Stomach (tissue), 8 donors: ENCODE measurements at regions not wholly inside any gene's neighbourhood (a gene's known extent, or its start where the extent isn't known, plus 50 kb on each side); places are given as distances from the start of the nearest gene placed in this dataset.
"Not testable (repeated sequence)": the region's sequence is repeated elsewhere in the genome, so short reads cannot be mapped to it uniquely, and the experiment has no call there.

Source experiments
- DNase-seq, 2 donors: peaks; one replicate each; pipeline versions ENCODE4 v3.0.0 to v3.0.0-alpha.2; 2013 to 2019
- H3K27ac ChIP-seq, 5 donors: fragments of 200-600 bp in 4 of 5; sonication (generic) in 4 of 5; one replicate each; pipeline ENCODE4 v1.5.1; 2013 to 2019; ENCODE audit warnings: mild to moderate bottlenecking in 1 of 5, moderate library complexity in 1 of 5
- H3K27me3 ChIP-seq, 3 donors: fragments of 200-600 bp; sonication (generic); one replicate each; pipeline ENCODE4 v1.5.1; 2017 to 2019; ENCODE audit warnings: mixed run types in 1 of 3
- H3K36me3 ChIP-seq, 4 donors: fragments of 200-600 bp; sonication (generic); 1 replicate in 3 of 4; 2 replicates in 1 of 4; pipeline ENCODE4 v1.5.1; 2016 to 2019
- H3K4me1 ChIP-seq, 4 donors: fragments of 200-600 bp; sonication (generic); one replicate each; pipeline ENCODE4 v1.5.1; 2016 to 2019
- H3K4me3 ChIP-seq, 4 donors: fragments of 200-600 bp; sonication (generic) in 3 of 4; one replicate each; pipeline ENCODE4 v1.5.1; 2016 to 2019; ENCODE audit warnings: mild to moderate bottlenecking in 1 of 4
- H3K9me3 ChIP-seq, 4 donors: fragments of 200-600 bp; sonication (generic); one replicate each; pipeline ENCODE4 v1.5.1; 2016 to 2019
- CTCF ChIP-seq, 7 experiments: fragments of 450-650 bp in 4 of 7; fragments of 200-600 bp in 3 of 7; sonication (generic) in 3 of 7; IDR thresholded peaks; one replicate each; pipeline ENCODE4 v1.5.1; 2016 to 2019; ENCODE audit warnings: antibody characterized with exemption in 7 of 7, control low read depth in 2 of 7, mild to moderate bottlenecking in 1 of 7
- EP300 ChIP-seq: sonication (generic); formaldehyde crosslinking; IDR thresholded peaks from one replicate; pipeline ENCODE4 v1.6.1; 2017; ENCODE audit warnings: antibody characterized with exemption
- POLR2A ChIP-seq, 4 donors: fragments of 450-650 bp; IDR thresholded peaks; one replicate each; pipeline ENCODE4 v1.6.1; 2016; ENCODE audit warnings: antibody characterized with exemption in 4 of 4, control low read depth in 2 of 4, mild to moderate bottlenecking in 1 of 4, moderate library complexity in 1 of 4
- POLR2AphosphoS5 ChIP-seq, 3 donors: sonication (generic); formaldehyde crosslinking; IDR thresholded peaks; one replicate each; pipeline ENCODE4 v1.6.1; 2016; ENCODE audit warnings: antibody characterized with exemption in 3 of 3
- WGBS, 5 donors: extraction: QIAGEN DNeasy Blood & Tissue Kit in 3 of 5; methylation state at CpG; one replicate each; pipeline versions ENCODE4 v1.1.5 to v1.1.7; 2013 to 2018; 5-methylcytosine and 5-hydroxymethylcytosine counted together
- intact Hi-C: fragments of 100-400 bp; cut with DNase I; formaldehyde crosslinking; loops from one replicate; pipeline ENCODE4 v1.15.1; 2023; ENCODE audit warnings: low total_unique reads
- donor health status: healthy with polysubstance abuse.
- donor health status: Bipolar disorder and iron deficiency.
- donor health status: healthy.

DNA sequence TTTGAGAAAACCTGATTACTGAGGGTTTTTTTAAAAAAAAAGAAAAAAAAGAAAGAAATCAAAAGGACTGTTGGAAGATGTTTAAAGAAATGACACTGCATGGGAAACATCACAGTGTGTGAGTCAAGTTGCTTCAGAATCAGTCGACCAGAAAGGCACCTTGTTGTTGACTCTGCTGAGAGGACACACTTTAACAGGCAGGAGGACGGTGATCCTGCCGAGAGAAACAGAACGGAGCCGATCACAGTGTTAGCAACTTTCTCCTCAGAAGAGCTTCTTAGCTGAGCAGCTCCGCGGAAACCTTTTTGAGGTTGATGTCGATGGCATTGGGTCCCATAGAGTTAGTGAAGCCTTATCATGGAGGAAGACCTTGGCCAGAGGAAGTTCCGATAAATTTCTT is 538.7 kb downstream of the RBFOX1 start:
- H3K9me3 ChIP-seq: no peaks in the 10 kb centered on the region
- no peaks in the 10 kb centered on the region for H3K4me1 ChIP-seq
- no peak for DNase-seq
- H3K36me3 ChIP-seq: no peaks in the 10 kb centered on the region
- H3K27me3 ChIP-seq: no peaks in the 10 kb centered on the region
- H3K4me3 ChIP-seq: no peak overlapping the region
- intact Hi-C loops: no loop called here
- no peak overlapping the region for H3K27ac ChIP-seq
- WGBS, 5 donors: 61 to 73% (median 69%) methylated on average over 9 of the region's 9 CpGs
- TF ChIP-seq CTCF (IDR thresholded peaks at IDR 0.05) (no peak), EP300 (no peak), POLR2AphosphoS5 (IDR thresholded peaks at IDR 0.05) (no peak), POLR2A (IDR thresholded peaks at IDR 0.05) (no peak)

GRCh38 chr16:7867831-7868230 is 535.2 kb downstream of the RBFOX1 start:
- no peak for DNase-seq
- Histone ChIP-seq H3K4me3 (no peak overlapping the region), H3K4me1 (no peaks in the 10 kb centered on the region), H3K36me3 (no peaks in the 10 kb centered on the region), H3K27me3 (no peaks in the 10 kb centered on the region), H3K27ac (no peak overlapping the region), H3K9me3 (no peaks in the 10 kb centered on the region)
- intact Hi-C loops: no loop called here
- TF ChIP-seq POLR2AphosphoS5 (IDR thresholded peaks at IDR 0.05) (no peak), POLR2A (IDR thresholded peaks at IDR 0.05) (no peak), EP300 (no peak), CTCF (IDR thresholded peaks at IDR 0.05) (no peak)
- WGBS, 5 donors: 32 to 100% (median 52%) methylated on average over 1 of the region's 1 CpG

DNA sequence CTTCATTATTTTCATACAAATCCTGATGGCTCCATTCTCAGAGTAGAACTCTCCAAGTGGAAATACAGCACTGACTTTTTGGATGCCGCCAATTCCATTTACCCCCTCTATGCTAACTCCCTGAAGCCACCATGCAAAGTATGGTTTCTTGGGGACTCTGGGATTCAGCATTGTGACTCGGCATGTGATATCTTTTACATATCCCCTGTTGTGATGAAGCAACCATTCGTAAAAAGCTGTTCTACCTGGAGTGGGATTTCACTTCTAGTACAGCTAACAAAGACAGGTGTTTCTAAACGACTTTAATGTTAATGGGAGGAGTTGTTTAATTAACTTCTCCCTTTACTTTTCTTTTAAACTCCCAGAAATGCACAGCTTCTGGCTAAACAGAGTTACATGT is 533.5 kb downstream of the RBFOX1 start:
- intact Hi-C loops: no loop called here
- H3K27me3 ChIP-seq: no peaks in the 10 kb centered on the region
- H3K4me1 ChIP-seq: no peaks in the 10 kb centered on the region
- H3K4me3 ChIP-seq: no peak overlapping the region
- TF ChIP-seq EP300 (no peak), POLR2A (IDR thresholded peaks at IDR 0.05) (no peak), POLR2AphosphoS5 (IDR thresholded peaks at IDR 0.05) (no peak), CTCF (IDR thresholded peaks at IDR 0.05) (no peak)
- no peak overlapping the region for H3K27ac ChIP-seq
- no peaks in the 10 kb centered on the region for H3K36me3 ChIP-seq
- DNase-seq: no peak
- 22 to 29% (median 28%) methylated on average over 4 of the region's 4 CpGs for WGBS, 5 donors
- no peaks in the 10 kb centered on the region for H3K9me3 ChIP-seq

DNA sequence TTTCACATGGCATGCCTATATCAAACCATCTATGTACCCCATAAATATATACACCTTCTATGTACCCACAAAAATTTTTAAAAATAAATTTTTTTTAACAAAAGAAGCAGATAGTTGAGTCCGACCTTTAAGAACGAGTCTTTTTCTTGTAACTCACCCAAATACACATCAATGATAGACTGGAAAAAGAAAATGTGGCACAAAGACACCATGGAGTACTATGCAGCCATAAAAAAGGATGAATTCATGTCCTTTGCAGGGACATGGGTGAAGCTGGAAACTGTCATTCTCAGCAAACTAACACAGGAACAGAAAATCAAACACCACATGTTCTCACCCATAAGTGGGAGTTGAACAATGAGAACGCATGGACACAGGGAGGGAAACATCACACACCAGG is 532.7 kb downstream of the RBFOX1 start:
- H3K9me3 ChIP-seq, H3K4me1 ChIP-seq, DNase-seq, intact Hi-C loops, H3K36me3 ChIP-seq, H3K27me3 ChIP-seq, H3K4me3 ChIP-seq, H3K27ac ChIP-seq: not testable (repeated sequence)
- WGBS, 5 donors: 48 to 55% (median 49%) methylated on average over 3 of the region's 3 CpGs

DNA sequence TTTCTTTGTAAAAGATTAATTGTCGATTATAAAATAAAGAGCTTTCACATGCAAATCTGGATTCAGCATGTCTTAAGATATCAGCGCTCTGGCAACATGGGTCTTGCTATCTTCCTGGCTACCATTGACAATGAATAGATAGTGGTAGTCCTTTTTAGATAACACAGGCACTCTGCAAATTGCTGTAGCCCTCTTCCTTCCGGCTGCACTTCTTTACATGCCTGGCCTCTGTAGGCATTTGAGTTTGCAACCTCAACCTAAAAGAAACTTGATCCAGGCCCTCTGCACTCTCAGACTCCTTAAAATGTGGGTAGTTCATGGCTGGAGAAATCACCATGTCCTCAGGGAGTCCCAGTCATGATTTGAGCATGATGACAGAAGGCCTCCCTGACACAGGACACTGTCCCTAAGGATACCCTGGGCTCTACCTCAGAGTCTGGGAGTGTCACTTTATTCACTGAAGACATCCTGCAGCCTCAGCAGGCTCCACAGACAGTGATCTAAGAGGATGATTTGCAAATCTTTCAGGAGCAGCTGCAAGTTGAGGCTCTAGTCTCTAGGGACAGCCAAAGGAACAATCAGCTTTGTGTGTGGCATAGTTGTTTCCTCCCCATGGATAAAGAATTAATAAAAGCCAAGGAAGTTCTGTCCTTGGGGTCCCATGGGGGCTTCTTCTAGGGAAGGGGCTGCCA is 529.4 kb downstream of the RBFOX1 start:
- Histone ChIP-seq H3K27me3 (no peaks in the 10 kb centered on the region), H3K27ac (no peak overlapping the region), H3K36me3 (no peaks in the 10 kb centered on the region), H3K4me3 (no peak overlapping the region), H3K4me1 (no peaks in the 10 kb centered on the region), H3K9me3 (no peaks in the 10 kb centered on the region)
- 57 to 73% (median 62%) methylated on average over 3 of the region's 3 CpGs for WGBS, 5 donors
- no peak for DNase-seq
- intact Hi-C loops: no loop called here
- TF ChIP-seq POLR2AphosphoS5 (IDR thresholded peaks at IDR 0.05) (no peak), EP300 (no peak), CTCF (IDR thresholded peaks at IDR 0.05) (no peak), POLR2A (IDR thresholded peaks at IDR 0.05) (no peak)
